ENCODE measurements at regions not wholly inside any gene's neighbourhood (a gene's known extent, or its start where the extent isn't known, plus 50 kb on each side); places are given as distances from the start of the nearest gene placed in this dataset.

GRCh38 chr10:44116474-44116873 is 268.4 kb downstream of the CXCL12 start:
- Histone ChIP-seq H3K9me3 (ENCODE audit: control insufficient read depth in 4 of 4, low read length in 3 of 4) (peaks cover 0 to 4% (median 0%) of the 10 kb centered on the region in 4 donors), H3K36me3 (ENCODE audit: control insufficient read depth in 4 of 4, insufficient read depth in 3 of 4, low read depth in 1 of 4, low read length in 3 of 4) (no peaks in the 10 kb centered on the region), H3K27ac (ENCODE audit: low read depth in 1 of 2, low read length in 2 of 2) (no peak overlapping the region), H3K27me3 (ENCODE audit: control insufficient read depth in 4 of 4, insufficient read depth in 4 of 4, low read length in 3 of 4) (no peaks in the 10 kb centered on the region), H3K4me3 (ENCODE audit: low read depth in 1 of 3, low read length in 3 of 3) (no peak overlapping the region), H3K4me1 (ENCODE audit: control insufficient read depth in 4 of 4, insufficient read depth in 4 of 4, low read length in 3 of 4) (no peaks in the 10 kb centered on the region), H3K9ac (ENCODE audit: low read depth in 1 of 2, low read length in 2 of 2) (no peak overlapping the region)
- TF ChIP-seq ATF3 (IDR thresholded peaks at IDR 0.05) (no peak), EGR1 (IDR thresholded peaks at IDR 0.05; ENCODE audit: low read depth in 2 of 2) (no peak), REST (IDR thresholded peaks at IDR 0.05) (no peak), HNF4A (conservative IDR thresholded peaks at IDR 0.05) (no peak), RXRA (IDR thresholded peaks at IDR 0.05) (no peak), RAD21 (IDR thresholded peaks at IDR 0.05) (no peak), FOXA2 (IDR thresholded peaks at IDR 0.05) (no peak), JUND (IDR thresholded peaks at IDR 0.05) (no peak), FOXA1 (IDR thresholded peaks at IDR 0.05) (no peak), ZBTB33 (IDR thresholded peaks at IDR 0.05) (no peak)
- WGBS = 67% methylated on average over 7 of the region's 7 CpGs
- no peak for DNase-seq (ENCODE audit: low spot score)

GRCh38 chr10:44115516-44115915 is 269.4 kb downstream of the CXCL12 start:
- no peak for TF ChIP-seq YY1 (IDR thresholded peaks at IDR 0.05)
- TF ChIP-seq HNF4A (conservative IDR thresholded peaks at IDR 0.05) = no peak
- TF ChIP-seq ATF3 (IDR thresholded peaks at IDR 0.05) = no peak
- TF ChIP-seq ZBTB33 (IDR thresholded peaks at IDR 0.05) = no peak
- no peak for TF ChIP-seq FOXA1 (IDR thresholded peaks at IDR 0.05)
- no peak for TF ChIP-seq SP1 (IDR thresholded peaks at IDR 0.05)
- no peak for TF ChIP-seq RAD21 (IDR thresholded peaks at IDR 0.05)
- TF ChIP-seq EGR1 (IDR thresholded peaks at IDR 0.05; ENCODE audit: low read depth in 2 of 2) = no peak
- TF ChIP-seq TAF1 (conservative IDR thresholded peaks at IDR 0.05) = no peak
- TF ChIP-seq REST (IDR thresholded peaks at IDR 0.05) = no peak
- H3K4me3 ChIP-seq (ENCODE audit: low read depth in 1 of 3, low read length in 3 of 3) = no peak overlapping the region
- WGBS = 63% methylated on average over 5 of the region's 5 CpGs

More at GRCh38 chr10:44115516-44115915, 269.4 kb downstream of the CXCL12 start:
- Histone ChIP-seq H3K9ac (ENCODE audit: low read depth in 1 of 2, low read length in 2 of 2) (no peak overlapping the region), H3K27me3 (ENCODE audit: control insufficient read depth in 4 of 4, insufficient read depth in 4 of 4, low read length in 3 of 4) (no peaks in the 10 kb centered on the region), H3K27ac (ENCODE audit: low read depth in 1 of 2, low read length in 2 of 2) (no peak overlapping the region), H3K9me3 (ENCODE audit: control insufficient read depth in 4 of 4, low read length in 3 of 4) (peaks cover 0 to 4% (median 0%) of the 10 kb centered on the region in 4 donors), H3K4me1 (ENCODE audit: control insufficient read depth in 4 of 4, insufficient read depth in 4 of 4, low read length in 3 of 4) (no peaks in the 10 kb centered on the region), H3K36me3 (ENCODE audit: control insufficient read depth in 4 of 4, insufficient read depth in 3 of 4, low read depth in 1 of 4, low read length in 3 of 4) (no peaks in the 10 kb centered on the region)
- DNase-seq (ENCODE audit: low spot score) = no peak

All from liver (tissue), 7 donors.